GM21737 (cell line): ENCODE measurements at regions not wholly inside any gene's neighbourhood (a gene's known extent, or its start where the extent isn't known, plus 50 kb on each side); places are given as distances from the start of the nearest gene placed in this dataset.

Experiments
- ATAC-seq: cut with Tn5 transposase; IDR thresholded peaks from one replicate; pipeline ENCODE4 v1.9.1; 2021; ENCODE audit warnings: mild to moderate bottlenecking, moderate library complexity; ENCODE audit not compliant: unreplicated experiment

DNA sequence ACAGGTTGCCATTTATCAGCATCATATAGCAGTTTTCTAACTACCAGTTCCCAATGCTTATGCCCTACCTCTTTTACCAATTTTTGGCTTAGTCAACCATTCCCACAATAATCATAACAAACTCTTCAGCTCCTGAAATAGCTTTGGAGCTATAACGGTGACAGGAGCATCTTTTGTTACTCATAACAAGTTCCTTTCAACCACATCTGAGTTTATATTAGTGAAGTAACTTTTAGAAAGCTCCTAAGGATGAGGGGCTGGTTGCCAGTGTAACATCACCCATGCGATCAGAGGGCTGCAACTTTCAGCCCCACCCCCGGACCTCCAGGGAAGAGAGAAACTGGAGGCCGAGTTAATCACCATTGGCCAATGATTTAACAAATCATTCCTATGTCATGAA lies 495.3 kb upstream of the RASGRP1 start:
- ATAC-seq = no peak

DNA sequence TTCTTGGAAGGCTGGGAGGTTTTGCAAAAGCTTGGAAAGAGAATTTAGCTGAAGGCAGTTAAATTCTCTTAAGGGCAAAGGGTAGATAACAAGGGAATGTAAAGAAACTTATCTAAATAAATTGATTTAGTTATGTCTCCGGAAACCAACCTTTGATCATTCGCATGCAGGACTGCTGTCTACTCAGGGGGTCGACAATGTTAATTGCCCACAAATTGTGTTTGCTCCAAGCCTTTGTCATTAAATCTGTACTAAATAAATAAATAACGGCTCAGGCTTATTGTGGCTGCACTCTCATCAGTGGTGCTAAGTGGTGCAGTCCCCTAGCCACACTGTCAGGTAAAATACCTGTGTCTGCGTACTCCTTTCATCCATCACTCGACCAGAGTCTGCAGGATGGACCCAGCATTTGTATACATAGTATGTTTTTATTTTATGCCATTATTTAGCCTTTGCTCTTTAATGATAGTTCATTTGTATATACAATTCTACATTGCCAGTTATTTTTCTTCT lies 497.4 kb upstream of the RASGRP1 start:
- ATAC-seq = no peak

DNA sequence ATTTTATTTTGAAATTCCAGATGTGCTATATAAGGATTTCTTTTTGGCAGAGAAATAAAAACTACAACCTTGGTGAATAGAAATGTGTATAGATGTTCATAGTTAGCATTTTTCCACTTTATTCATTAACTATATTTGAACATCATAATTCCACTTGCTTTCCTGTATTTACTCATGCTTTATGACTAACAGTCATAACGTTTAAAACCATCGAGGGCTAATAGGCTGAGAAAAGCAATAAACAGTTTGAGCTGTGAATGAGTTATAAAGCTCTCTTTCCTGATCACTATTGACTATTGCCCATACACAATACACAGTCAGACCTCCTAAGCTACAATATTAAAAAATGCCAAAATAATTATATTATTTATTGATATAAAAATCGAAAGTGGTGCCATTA lies 502.1 kb upstream of the RASGRP1 start:
- no peak for ATAC-seq

DNA sequence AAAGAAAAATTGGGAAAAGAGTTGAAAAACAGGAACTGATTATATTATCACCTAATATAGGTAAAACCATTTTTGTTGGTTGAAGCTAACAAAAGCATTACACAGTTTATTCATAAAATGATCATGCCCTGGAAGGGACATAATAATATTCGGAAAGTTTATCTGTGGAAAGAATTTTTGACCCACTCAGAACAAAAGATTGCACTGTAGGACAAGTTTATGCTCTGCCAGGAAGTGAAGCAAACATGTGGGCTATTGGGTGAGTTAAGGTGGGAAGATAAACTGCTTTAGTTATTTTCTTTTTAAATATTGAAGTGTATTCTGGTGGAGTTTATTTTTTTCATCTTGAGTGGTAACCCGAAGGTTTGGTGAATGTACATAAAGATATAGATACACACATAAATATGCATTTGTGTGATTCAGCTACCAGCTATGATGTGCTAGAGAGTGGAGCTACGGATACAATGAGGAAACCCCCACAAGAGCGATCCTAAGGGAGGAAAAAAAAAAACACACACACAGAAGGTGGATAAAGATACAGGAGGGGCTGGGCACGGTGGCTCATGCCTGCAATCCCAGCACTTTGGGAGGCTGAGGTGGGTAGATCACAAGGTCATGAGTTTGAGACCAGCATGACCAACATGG lies 506.4 kb upstream of the THBS1 start:
- no peak for ATAC-seq

DNA sequence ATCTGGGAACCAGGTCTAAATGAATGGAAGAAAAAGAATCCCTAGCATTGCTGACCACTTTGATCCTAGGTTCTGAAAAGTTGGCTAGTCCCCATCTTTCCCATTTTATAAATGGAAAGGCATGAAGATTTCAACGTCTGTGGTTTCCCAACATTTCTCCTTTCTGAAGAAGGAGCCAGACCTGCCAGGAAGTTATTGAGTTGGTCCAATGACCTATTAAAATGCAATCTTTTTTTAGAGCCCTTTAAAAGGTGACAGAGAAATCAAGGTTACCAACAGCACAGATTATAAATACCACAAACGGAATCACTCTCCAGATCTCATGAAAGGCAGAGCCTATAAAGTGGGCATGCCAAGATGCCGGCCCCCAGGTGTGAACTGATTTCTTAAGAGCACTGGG lies 505.6 kb upstream of the THBS1 start:
- ATAC-seq = no peak

DNA sequence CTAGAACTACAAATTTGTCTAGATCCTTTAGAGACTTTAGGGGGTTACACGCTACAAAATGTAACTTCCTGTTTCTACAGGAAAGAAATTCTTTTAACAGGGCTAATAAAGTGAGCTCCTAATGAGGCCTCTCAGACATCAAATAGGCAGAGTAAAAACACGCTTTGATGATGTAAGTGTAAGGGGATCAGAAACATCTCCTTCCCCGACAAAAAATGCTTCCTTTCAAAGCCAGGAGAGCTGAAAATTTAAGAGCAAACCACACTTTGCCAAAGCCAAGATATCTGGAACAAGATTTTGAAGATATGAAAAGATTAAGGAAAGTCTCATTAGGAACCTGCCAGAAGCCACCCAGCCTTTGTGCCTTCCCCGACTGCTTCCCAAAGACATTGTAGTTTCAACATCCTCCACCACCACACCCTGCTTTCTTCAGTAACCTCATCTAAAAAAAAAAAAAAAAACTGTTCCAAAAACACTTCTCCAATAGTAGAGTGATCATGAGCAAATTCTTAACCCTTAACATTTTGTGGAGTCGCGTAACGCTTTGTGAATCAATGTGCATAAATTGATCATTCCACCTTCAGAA lies 505.0 kb upstream of the THBS1 start:
- no peak for ATAC-seq

DNA sequence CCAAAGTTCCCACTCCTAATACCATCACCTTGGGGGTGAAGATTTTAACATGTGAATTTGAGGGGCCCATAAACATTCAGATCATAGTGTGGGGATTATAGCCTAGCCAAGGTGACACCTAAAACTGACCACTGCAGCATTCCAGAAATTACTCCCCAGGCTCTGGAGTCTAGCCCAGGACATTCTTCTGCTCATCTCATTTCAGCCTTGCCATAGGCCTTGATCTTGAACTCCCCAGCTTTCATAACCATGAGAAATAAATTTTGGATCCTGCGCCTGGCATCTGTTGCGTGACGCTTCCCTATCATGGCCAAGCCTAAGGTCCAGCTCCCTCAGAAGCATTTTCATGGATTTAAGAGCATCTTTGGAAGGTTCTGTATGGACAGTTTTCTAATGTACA lies 502.9 kb upstream of the THBS1 start:
- ATAC-seq = no peak

DNA sequence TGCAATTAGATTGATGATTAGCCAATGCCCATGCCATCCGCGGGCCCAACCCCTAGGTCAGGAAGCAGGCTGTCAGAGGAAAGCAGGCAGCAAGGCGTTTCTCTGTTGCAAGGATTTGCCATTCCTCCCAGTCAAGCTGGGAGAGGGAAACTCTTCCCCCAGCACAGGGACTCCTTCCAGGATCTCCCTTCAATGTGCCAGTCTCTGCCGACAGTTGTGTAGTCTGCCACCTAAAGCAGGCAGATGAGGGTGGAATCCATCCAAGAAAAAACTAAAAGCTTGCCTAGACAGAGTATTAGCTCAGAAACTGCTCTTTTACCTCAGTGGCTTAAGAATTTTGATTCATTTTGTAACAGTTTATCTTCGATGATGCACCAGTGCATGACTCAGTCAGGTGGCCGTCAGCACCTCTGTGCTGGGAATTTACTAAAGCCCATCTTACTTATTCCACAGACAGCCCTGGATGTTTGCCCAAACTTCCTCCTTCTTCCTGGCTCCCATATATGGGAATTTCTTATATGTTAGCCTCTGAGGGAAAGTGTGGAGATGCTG lies 501.5 kb upstream of the THBS1 start:
- ATAC-seq = no peak

DNA sequence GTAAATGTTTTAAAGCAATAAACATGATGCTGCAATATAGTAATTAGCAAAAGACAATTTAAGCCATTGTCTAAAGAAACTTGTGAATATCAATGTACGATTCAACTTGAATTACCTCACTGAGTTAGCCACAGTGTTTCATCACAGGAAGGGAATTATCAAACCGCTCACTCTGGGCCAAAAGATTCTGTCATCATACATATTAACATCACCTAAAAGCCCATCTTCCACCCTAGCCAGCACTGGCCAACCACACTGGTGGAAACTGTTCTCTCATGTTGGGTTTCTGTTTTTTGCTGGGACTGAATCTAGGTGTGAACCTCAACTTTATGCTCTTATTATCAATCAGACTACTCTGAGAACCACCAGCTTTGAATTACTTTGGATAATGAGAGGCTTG lies 497.7 kb upstream of the THBS1 start:
- no peak for ATAC-seq

DNA sequence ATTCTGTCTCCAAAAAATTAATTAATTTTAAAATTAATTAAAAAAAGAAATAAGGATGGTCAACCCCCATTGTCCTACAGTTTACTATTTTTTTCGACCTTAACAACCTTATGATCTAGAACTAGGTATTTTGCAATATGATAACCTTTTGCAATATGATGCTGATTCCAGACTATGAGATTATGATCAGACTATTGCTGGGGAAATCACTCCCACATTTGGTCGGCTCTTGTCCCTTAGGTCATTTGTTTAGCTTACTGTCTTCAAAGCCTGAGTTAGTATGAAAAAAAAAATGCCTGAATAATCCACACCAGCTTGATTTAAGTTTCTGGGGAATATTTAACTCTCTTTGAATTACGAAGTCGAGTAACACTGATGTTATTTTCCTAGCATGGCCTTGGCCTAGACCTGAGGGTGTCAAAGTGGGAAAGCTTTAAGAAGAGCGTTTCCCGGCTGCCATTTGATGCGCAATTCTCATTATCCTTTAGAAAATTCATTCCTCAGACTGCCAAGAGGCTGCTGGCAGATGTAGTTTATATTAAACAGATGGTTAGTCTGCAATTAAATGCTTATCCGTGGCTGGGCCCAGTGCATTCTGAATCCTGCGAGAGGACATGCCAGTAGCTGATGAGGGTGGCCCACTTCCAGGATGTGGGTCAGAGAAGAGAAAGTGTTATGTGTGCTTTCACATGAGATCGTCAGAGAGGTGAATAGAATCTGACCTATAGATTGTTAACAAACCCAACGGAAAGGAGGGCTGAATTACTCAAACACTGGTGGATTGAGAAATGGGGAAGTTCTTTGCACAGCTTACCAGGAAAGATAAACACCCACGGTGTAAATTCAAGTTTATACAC lies 496.0 kb upstream of the THBS1 start:
- ATAC-seq = no peak

DNA sequence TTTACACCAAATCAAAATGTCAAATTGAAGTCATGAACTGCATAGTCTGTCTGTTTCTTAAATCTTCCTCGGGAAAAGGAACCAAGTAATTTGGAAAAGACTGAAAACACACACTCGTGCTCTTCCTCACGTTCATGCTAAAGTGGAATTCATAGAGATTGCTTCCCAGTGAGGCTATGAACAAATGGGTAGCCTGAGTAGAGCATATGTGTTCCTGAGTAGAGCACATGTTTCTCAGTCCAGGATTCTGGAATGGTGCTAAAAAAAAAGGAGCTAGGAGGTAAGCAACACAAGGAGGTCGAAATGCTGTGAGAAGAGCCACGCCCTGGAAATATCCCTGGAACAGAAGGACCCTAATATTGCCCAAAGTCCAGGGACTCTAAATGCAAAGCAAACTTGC lies 494.2 kb upstream of the THBS1 start:
- no peak for ATAC-seq

DNA sequence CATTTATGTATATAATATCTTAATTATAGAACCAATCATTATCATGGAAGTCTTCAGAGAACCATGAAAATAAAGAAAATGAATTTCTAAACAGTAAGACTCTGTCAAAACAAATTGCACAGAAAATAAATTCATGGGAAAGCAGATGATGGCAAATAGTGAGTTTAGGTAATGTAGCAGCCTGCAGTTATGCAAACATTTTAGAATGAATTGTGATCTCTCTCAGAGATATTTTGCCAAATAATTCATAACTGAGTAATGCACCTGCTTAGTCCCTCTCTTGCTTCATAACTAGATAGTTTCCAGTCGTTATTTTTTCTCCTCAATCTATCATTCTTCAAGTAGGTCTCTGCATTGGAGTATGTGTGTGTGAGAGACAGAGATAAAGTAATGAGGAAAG lies 492.7 kb upstream of the THBS1 start:
- no peak for ATAC-seq

DNA sequence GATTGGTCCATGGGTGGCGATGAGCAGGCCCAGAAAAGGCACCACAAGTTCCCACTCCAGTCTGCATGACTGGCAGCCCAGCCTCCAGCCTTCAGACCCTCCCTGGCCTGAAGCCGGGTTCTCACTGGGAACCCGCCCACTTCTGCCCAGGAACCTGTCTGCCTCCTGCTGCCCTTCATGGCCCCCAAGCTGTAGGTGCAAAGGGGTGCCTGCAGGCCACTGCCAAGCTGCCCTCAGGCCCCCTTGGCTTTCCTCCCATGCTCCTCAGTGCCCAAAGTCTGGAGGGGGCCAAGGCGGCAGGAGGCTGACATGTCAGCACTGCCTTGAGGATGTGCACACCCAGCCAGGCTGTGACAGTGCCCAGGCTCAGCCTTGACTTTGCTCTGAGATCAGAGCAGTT lies 488.5 kb upstream of the THBS1 start:
- ATAC-seq = no peak

DNA sequence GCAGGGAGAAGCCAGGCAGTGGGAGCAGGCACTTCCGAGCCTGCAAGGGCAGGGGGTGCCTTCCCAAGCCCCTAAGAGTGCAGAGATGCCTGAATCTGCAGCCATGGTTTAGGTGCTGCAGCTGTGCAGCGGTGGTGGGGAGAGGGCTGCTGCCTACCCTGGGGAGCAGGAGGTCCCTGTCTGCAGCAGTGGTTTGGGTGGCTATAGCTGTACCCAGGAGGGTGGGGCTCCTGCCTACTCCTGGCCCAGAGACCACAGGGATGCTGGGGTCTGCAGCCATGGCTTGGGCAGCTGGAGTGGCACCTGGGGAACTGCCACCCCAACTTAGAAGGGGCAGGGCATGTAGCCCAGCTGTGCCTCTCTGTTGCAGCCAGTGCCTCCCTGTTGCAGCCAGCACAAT lies 488.1 kb upstream of the THBS1 start:
- no peak for ATAC-seq

DNA sequence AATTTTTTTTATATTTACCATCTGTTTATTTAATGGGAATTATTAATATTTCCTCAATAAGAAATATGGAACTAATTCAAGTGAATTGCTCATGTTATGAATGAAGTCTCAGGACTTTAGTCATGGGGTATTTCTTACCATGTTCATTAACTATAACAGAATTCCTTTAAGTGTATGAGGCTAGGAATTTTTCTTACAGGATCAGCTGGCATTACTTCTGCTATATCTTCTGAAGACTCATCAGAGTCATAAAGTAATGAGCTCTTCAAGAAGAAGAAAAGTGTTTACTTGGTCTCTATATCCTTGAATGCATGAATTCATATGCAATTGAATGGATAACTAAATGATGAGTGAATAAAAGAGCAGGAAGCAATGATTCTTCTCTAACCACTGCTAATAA lies 486.8 kb upstream of the THBS1 start:
- ATAC-seq = no peak

DNA sequence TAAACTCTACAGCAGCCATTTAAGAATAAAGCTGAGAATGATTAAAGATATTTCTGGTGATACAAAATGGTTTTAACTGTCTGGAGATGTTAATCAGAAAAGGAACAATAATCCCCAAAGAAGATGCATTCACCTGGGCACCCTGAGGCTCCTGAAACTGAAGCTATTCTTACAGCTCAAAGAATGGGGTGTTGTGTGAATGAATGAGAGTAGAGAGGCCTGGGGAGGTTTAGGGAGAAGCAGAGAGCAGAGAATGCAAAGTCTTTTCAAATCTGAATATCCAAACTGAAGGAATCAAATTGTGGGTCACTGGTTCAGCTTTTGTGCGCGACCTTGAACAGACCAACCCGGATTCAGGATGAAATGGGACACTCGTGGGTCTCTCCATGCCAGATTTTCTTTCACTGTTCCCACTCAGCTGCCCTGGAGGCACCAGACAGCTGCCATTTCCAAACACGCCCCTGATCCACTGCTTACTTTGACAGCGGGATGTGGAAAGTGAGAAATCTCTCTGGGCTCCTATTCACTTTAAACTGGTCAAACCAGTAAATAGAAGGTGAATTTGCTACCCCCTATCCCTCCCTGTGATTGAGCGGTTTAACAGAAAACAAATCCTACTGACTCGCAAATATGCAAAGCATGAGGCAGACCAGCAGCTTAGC lies 485.5 kb upstream of the THBS1 start:
- no peak for ATAC-seq

DNA sequence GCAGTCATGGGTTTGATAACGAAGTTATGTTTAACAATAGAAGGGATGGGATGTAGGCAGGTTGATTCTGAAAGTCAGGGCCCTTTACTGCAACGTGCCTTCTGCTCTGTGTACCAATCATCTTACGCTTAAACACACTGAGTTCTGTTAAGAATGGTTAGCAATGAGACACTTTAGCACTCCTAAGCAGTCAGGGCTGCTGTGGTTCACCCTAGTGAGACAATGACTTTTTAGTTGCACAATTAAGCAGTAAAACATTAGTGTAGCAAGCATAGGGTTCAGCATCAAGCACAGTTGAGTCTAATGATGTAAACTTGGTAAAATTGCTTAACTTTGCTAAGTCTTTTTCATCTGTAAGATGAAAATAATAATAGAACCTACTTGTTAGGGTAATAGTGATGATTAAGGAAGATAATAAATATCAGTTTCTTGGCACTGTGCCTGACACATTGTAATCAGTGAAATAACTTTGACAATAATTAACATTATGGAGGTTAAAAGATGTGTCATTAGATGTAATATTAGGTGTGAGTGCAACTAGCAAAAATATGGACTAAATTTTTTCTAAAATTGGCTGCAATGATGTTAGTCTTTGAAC lies 484.2 kb upstream of the THBS1 start:
- no peak for ATAC-seq

DNA sequence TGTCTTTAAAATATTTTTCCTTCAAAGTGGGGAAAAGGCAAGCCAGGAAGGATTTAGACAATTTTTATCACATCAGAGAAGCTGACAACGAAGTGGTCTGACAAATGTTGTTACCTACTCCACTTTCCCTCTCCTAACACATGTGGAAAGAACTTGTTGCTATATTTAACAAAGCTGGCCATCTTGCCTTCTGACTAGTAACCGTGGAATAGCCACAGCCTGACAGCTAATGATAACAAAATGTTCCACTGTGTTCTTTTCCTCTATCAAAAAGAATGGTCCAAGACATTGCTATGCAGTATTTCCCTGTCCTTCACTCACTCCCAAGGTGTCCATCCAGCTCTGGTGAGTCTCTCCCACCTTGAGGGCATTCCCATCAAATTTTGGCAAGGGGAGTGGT lies 481.4 kb upstream of the THBS1 start:
- ATAC-seq = no peak

DNA sequence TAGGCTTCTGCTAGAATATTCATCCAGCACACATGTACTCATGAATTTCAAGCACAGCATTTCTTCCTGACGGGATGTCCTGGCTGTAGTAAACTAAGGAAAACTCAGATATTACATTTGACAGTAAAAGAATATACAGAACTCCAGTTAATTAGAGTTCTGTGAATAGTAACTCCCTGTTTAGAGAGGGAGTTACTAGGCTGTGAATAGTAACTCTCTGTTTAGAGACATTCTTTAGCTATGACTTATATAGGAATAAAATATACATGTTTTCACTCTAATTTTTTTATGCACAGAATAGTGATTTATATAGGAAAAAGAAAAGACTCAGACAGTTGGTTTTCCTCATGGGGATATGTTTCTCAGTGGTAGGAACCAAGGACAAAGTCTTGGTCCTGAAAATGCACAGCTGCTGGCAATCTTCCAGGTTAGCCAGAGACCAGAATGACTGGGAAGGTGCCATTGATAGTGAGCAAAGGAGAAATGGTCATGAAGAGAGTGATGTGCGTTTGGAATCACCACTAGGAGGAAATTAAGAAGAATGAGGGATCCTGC lies 480.7 kb upstream of the THBS1 start:
- ATAC-seq = no peak

DNA sequence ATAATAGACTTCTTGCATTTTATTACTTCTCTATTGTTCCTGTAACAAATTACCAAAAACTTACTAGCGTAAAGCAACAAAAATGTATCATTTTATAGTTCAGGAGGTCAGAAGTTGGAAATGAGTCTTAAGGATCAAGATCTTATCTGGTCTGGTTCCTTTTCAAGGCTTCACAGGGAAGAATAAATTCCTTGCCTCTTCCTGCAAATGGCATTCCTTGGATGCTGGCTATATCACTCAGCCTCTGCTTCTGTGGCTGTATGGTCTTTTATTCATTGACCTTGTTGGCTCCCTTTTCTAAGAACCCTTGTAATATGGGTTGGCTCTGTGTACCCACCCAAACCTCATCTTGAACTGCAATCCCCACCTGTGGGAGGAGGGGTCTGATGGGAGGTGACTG lies 478.4 kb upstream of the THBS1 start:
- no peak for ATAC-seq

DNA sequence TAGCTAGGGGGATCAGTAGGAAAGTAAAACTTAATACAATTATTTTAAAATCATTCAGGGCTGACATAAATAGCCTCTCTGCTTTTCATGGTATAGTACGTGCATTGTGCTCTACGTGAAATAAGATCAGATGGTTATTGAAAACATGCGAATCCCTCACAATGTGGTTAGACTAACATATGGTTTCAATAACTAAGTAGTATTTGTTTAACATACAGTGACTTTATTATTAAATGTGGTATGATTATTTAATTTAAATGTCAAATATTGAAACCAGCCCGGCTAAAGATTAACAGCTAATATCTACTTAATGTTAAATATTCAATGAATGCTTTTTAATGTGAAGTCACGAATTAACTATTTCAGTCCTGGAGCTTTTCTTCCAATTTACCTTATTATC lies 473.9 kb upstream of the THBS1 start:
- ATAC-seq = no peak
